Lung (tissue), 11 donors: ENCODE measurements at regions not wholly inside any gene's neighbourhood (a gene's known extent, or its start where the extent isn't known, plus 50 kb on each side); places are given as distances from the start of the nearest gene placed in this dataset.
"Not testable (repeated sequence)": the region's sequence is repeated elsewhere in the genome, so short reads cannot be mapped to it uniquely, and the experiment has no call there.

ENCODE experiments used
- ATAC-seq: fragments of 200-7000 bp; cut with Tn5 transposase; one replicate; pipeline ENCODE4 v1.9.1; 2020; ENCODE audit warnings: moderate number of reproducible peaks; ENCODE audit not compliant: insufficient read depth, low FRiP score
- DNase-seq, 3 donors: peaks; one replicate each; pipeline ENCODE4 v3.0.0-alpha.2; 2013 to 2017
- H3K27ac ChIP-seq, 2 donors: one replicate each; pipeline ENCODE4 v1.5.1; 2013; ENCODE audit warnings: mild to moderate bottlenecking in 2 of 2, moderate library complexity in 2 of 2, control low read depth in 1 of 2, inconsistent platforms in 1 of 2, low read depth in 1 of 2, low read length in 1 of 2
- H3K27me3 ChIP-seq, 3 donors: one replicate each; pipeline ENCODE4 v1.5.1; 2013; ENCODE audit warnings: low read length in 2 of 3; ENCODE audit not compliant: control insufficient read depth in 3 of 3, insufficient read depth in 3 of 3
- H3K36me3 ChIP-seq, 4 donors: one replicate each; pipeline ENCODE4 v1.5.1; 2013; ENCODE audit warnings: low read length in 4 of 4, mild to moderate bottlenecking in 1 of 4, moderate library complexity in 1 of 4; ENCODE audit not compliant: control insufficient read depth in 4 of 4, insufficient read depth in 4 of 4
- H3K4me1 ChIP-seq, 5 donors: one replicate each; pipeline ENCODE4 v1.5.1; 2013; ENCODE audit warnings: low read length in 5 of 5, mild to moderate bottlenecking in 2 of 5, moderate library complexity in 1 of 5; ENCODE audit not compliant: control insufficient read depth in 5 of 5, insufficient read depth in 5 of 5
- H3K4me3 ChIP-seq: one replicate; pipeline ENCODE4 v1.5.1; 2013; ENCODE audit warnings: mild to moderate bottlenecking, control low read depth, moderate library complexity
- H3K9ac ChIP-seq, 2 donors: one replicate each; pipeline ENCODE4 v1.5.1; 2013; ENCODE audit warnings: low read length in 2 of 2, control low read depth in 1 of 2; ENCODE audit not compliant: insufficient read depth in 1 of 2
- H3K9me3 ChIP-seq, 4 donors: one replicate each; pipeline ENCODE4 v1.5.1; 2013; ENCODE audit warnings: low read length in 3 of 4, mild to moderate bottlenecking in 1 of 4, moderate library complexity in 1 of 4; ENCODE audit not compliant: control insufficient read depth in 4 of 4, insufficient read depth in 3 of 4
- CTCF ChIP-seq: IDR thresholded peaks from 2 replicates; pipeline ENCODE4 v1.5.1; 2012; ENCODE audit warnings: mild to moderate bottlenecking; ENCODE audit errors: control extremely low read depth, extremely low read depth
- WGBS, 2 donors: extraction: QIAGEN DNeasy Blood & Tissue Kit; methylation state at CpG; one replicate each; pipeline ENCODE4 v1.1.7; 2013; 5-methylcytosine and 5-hydroxymethylcytosine counted together
- donor health status: control.
- donor health status: control.
- donor health status: Bipolar disorder and iron deficiency.
- donor health status: healthy.
- donor health status: DM: yes; HTN: yes; CAD: no.

DNA sequence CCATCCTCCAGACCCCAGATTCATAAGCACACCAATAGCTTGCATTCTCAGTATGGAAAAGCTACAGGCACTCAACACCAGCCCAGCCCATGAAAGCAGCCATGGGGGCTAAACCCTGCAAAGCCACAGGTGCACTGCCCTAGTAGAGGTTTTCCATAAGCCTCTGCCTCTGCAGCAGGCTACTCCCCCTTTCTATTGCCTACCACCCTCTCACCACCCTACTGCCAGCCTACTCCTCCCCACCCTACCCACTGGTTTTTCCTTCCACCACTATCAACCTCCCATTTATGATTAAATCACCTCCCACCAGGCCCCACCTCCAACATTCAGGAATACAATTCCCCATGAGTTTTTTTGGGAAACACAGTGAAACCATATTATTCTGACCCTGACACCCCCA, 96.4 kb upstream of the TEKT4 start:
- Histone ChIP-seq H3K9ac (no peak overlapping the region), H3K9me3 (peaks cover 0 to 2% (median under 1%) of the 10 kb centered on the region in 4 donors), H3K4me3 (no peak overlapping the region), H3K27me3 (no peaks in the 10 kb centered on the region), H3K4me1 (no peaks in the 10 kb centered on the region), H3K36me3 (no peaks in the 10 kb centered on the region), H3K27ac (no peak overlapping the region)
- no peak for ATAC-seq
- DNase-seq: no peak
- no peak for TF ChIP-seq CTCF

- Histone ChIP-seq H3K4me1 (no peaks in the 10 kb centered on the region), H3K27ac (no peak overlapping the region), H3K9ac (no peak overlapping the region), H3K27me3 (no peaks in the 10 kb centered on the region), H3K36me3 (no peaks in the 10 kb centered on the region), H3K4me3 (no peak overlapping the region), H3K9me3 (peaks cover 0 to 2% (median under 1%) of the 10 kb centered on the region in 4 donors)
- WGBS, 2 donors: 80 to 84% methylated on average over 2 of the region's 2 CpGs
- ATAC-seq (no peak), DNase-seq (no peak)
- no peak for TF ChIP-seq CTCF
Observed at GRCh38 chr2:94776036-94776435, 95.2 kb upstream of the TEKT4 start.

- H3K4me1 ChIP-seq, H3K4me3 ChIP-seq, H3K27me3 ChIP-seq, ATAC-seq, H3K27ac ChIP-seq, H3K9ac ChIP-seq, H3K36me3 ChIP-seq, H3K9me3 ChIP-seq, DNase-seq: not testable (repeated sequence)
- WGBS, 2 donors: 66 to 73% methylated on average over 3 of the region's 3 CpGs
Observed at GRCh38 chr2:94785105-94785504, 86.1 kb upstream of the TEKT4 start.

DNA sequence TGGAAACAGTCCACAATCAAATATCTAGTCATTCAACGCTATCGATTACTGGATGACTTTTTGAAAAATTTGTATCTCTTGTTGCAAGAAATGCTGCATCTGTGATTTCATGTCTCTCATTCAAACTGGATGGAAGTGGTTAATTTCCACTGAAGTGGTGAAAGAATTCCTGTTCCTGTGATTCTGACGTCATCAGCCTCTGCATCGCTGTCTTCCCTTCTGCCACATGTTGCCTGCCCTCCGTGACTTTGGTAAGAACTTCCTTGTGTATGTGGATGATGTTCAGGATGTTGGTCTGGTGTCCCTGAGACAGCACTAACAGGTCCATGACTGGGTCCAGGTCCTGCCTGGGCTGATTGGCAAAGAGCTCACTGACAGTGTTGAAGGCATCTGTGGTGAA, 84.8 kb upstream of the TEKT4 start:
- H3K4me3 ChIP-seq, ATAC-seq, H3K9me3 ChIP-seq, H3K27me3 ChIP-seq, H3K9ac ChIP-seq, H3K36me3 ChIP-seq, H3K27ac ChIP-seq, H3K4me1 ChIP-seq, DNase-seq: not testable (repeated sequence)
- WGBS, 2 donors: 81 to 82% methylated on average over 5 of the region's 5 CpGs

GRCh38 chr2:94790169-94790568, 81.1 kb upstream of the TEKT4 start:
- not testable (repeated sequence) for H3K27me3 ChIP-seq, H3K36me3 ChIP-seq, H3K9ac ChIP-seq, DNase-seq, ATAC-seq, H3K4me3 ChIP-seq, H3K9me3 ChIP-seq, H3K4me1 ChIP-seq, H3K27ac ChIP-seq
- 96 to 97% methylated on average over 2 of the region's 2 CpGs for WGBS, 2 donors

GRCh38 chr2:94797235-94797634, 74.0 kb upstream of the TEKT4 start:
- not testable (repeated sequence) for H3K36me3 ChIP-seq, ATAC-seq

More at GRCh38 chr2:94797235-94797634, 74.0 kb upstream of the TEKT4 start:
- not testable (repeated sequence) for H3K9ac ChIP-seq, H3K27me3 ChIP-seq, H3K27ac ChIP-seq, H3K9me3 ChIP-seq, H3K4me1 ChIP-seq, H3K4me3 ChIP-seq
- DNase-seq: peak in 2 of 3 donors; percentile 5 to 13
